Upper lobe of left lung (tissue), 4 donors: ENCODE measurements at regions not wholly inside any gene's neighbourhood (a gene's known extent, or its start where the extent isn't known, plus 50 kb on each side); places are given as distances from the start of the nearest gene placed in this dataset.

ENCODE experiments used
- CTCF ChIP-seq, 6 experiments: fragments of 450-650 bp in 4 of 6; fragments of 200-600 bp in 2 of 6; sonication (generic) in 2 of 6; IDR thresholded peaks; one replicate each; pipeline ENCODE4 v1.5.1; 2016 to 2019; ENCODE audit warnings: antibody characterized with exemption in 6 of 6
- EP300 ChIP-seq, 4 donors: sonication (generic); formaldehyde crosslinking; IDR thresholded peaks; one replicate each; pipeline ENCODE4 v1.5.1; 2017; ENCODE audit warnings: antibody characterized with exemption in 4 of 4, control low read depth in 2 of 4
- POLR2A ChIP-seq, 4 donors: fragments of 450-650 bp; IDR thresholded peaks; one replicate each; pipeline ENCODE4 v1.5.1; 2016 to 2017; ENCODE audit warnings: antibody characterized with exemption in 4 of 4, mild to moderate bottlenecking in 2 of 4
- POLR2AphosphoS5 ChIP-seq, 2 donors: sonication (generic); formaldehyde crosslinking; IDR thresholded peaks; one replicate each; pipeline ENCODE4 v1.5.1; 2017; ENCODE audit warnings: antibody characterized with exemption in 2 of 2

- TF ChIP-seq CTCF (IDR thresholded peaks at IDR 0.05) (no peak), POLR2AphosphoS5 (IDR thresholded peaks at IDR 0.05) (no peak), POLR2A (IDR thresholded peaks at IDR 0.05) (no peak), EP300 (IDR thresholded peaks at IDR 0.05) (no peak)
Measured at GRCh38 chr2:41803361-41803760, 244.5 kb upstream of the PKDCC start.
